H1 (cell line): ENCODE measurements at regions not wholly inside any gene's neighbourhood (a gene's known extent, or its start where the extent isn't known, plus 50 kb on each side); places are given as distances from the start of the nearest gene placed in this dataset.

Experiments used
- TAF1 ChIP-seq: IDR thresholded peaks from 2 replicates; pipeline ENCODE4 v1.6.1; 2011; ENCODE audit warnings: mild to moderate bottlenecking, low read depth, low read length

- no peak for TF ChIP-seq TAF1
These were observed 167.9 kb upstream of the SPATS2L start (continued) for GRCh38 chr2:200138391-200139124.
